NCI-H2227 (cell line): ENCODE measurements at regions not wholly inside any gene's neighbourhood (a gene's known extent, or its start where the extent isn't known, plus 50 kb on each side); places are given as distances from the start of the nearest gene placed in this dataset.
"Not testable (repeated sequence)": the region's sequence is repeated elsewhere in the genome, so short reads cannot be mapped to it uniquely, and the experiment has no call there.

Experiments
- DNase-seq: peaks from one replicate; lab custom pipeline; 2025; ENCODE audit not compliant: unreplicated experiment; lab: John Stamatoyannopoulos, UW

DNA sequence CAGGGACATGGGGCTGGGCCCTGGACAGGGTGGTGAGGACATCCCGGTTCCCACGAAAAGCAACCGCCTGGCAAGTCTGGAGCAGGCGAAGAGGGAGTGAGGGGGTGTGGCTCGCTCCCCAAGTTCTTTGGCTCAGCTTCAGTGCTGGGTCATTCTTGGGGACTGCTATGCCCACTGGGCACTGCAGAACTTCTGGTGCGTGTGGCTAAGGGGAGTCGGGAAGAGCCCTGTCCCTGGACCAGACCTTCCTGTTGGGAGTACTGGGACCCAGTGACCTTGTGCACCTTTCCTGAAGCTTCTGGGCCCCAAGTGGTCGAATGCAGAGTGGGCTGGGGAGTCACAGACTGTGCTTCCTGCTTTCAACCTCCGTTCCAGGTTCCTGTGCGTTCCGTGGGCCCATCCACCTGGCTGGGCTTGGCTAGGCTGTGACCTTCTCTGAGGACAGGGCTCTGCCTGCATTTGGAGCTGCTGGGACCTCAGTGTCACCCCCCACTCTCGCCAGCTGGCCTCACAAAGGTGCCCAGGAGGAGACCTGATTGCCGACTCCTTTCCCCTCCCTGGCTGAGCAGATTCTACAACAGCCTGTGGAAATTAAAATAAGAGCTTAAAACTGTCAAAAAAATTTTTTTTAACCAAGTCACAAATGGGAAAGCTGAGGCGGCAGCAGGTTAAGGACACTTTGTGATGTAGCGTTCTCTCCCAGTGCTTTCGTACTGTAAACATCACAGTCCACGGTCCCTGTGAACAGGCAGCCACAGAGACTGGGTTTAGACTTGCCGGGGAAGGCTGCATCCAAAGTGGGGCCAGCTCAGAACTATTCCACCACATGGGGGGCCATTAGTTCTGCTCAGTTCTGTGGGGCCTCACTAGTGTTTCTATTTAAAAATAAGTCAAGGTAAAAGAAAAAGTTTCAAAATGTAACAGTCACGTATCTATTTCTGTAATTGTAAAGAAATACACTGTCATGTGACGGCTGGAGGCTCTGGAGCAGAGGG lies 63.8 kb upstream of the WNT7B start:
- DNase-seq: no peak

DNA sequence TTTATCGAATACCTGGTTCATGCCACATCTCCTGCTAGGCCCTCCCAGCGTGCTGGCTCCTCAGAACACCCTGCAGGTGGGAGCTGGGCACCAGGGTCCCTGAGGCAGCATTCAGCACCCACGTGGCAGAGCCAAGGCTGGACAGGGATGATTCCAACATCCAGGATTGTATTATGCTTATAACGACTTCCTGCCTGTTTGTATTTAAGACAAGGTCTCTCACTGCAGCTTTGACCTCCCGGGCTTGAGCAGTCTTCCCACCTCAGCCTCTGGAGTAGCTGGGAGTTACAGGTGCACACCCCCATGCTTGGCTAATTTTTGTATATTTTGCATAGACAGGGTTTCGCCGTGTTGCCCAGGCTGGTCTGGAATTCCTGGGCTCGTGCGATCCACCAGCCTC lies 64.7 kb upstream of the WNT7B start:
- DNase-seq: no peak

DNA sequence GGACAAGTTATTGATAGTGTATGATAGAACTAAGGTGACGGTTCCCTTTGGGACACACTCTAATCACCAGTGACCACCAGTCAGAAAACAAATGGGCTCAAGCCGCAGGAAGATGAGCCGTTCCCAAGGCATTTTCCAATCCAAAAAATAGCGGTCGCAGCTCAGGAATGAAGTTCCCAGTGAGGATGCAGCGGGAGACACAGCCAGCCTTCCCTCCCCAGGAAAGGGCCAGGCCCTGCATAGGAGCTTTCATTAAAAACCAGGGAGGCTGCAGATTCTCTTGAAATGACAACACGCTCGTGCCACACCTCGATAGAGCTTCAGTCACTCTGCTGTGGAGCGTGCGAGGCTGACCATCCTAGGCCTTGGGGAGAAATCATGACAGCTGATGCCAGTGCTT lies 65.8 kb upstream of the WNT7B start:
- DNase-seq: no peak

DNA sequence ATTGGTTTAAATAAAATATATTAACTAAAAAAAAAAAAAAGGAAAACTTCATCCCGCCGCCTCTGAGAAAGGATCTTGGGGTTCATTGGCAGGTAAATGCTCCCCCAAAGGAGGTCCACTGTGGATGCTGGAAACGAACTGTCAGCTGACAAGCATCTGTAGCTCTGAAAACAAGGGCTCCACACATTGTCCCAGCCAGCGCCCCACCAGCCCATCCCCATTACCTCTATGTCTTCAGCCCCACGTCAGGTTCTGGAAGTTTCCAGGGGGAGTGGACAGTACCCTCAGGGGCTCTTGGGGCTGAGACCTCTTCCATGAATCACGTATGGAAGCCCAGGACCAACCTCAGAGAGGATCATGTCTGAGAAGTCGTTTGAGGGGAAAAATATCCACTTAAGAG lies 66.4 kb upstream of the WNT7B start:
- DNase-seq: no peak

DNA sequence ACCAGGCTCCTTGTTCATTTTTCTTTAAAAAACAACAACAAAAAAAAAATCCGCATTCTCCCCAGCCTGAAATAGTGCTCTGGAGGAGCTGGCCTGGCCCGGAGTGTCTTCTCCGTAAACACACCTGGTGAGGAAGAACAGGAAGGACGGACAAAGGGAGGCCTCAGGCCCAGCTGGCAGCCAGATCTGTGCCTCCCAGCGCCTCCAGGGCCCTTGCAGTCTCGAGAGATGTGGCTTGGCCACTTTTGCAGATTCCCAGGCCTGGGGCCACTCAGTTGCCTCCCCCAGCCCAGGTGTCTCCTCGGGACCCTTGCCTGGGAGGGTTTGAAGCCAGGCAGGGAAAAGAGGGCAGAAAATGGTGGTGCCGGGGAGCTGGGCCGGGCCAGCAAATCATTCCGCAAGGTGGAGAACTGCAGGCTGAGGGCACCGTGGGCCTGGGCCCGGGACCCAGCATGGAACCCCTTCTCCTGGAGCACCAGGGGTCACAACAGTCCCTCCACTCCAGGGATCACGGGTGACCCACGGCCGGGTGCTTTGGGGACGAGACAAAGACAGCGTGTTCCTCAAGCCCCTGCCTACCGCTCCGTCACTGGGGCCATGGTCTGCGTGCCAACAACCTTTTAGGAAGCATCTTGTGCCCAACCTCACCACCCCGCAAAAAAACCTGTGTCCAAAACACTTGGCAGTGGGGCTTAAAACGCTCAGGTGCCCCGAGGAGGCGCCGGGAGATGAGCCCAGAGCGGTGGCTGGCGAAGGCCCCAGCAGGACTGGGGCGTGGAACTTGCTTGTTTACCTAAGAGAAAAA lies 67.1 kb upstream of the WNT7B start:
- DNase-seq: no peak

DNA sequence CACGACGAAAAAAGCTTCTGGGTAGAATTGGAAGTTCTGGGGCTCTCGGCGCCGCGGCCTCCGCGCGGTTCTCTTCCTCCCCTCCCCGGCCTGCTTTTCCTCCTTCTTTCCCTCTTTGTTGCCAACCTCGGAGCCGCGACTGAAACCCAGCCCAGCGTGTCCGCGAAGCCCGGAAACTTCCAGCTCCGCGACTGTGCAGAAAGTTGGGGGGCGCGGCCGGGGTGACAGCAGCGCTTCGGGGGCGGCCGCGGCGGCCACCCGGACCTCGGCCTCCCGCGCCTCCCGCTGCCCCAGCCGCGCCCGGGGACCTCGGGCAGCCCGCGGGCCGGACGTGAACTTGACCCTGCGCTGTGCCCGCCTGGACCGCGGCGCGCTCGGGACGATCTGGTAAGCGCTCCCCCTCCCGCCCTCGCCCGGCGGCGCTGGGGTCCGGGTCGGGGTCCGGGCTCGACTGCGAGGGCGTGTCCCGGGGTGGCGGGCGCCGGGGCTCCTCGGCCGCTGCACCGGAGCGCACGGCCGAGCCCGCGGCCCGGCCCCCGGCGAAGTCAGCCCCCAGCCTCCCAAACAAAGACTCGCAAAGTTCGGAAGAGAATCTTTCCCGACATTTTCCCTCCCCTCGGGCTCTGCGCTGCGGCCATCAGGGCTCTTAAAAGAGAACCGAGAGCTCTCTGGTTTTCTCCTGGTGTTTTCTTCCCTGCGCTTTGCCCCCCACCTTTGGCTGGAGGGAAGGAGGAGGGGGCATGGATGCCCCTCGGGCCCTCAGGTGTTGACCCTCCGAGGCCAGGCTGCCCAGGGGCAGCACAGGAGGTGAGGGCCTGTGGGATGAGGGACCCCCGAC lies 67.9 kb upstream of the WNT7B start:
- DNase-seq: no peak

DNA sequence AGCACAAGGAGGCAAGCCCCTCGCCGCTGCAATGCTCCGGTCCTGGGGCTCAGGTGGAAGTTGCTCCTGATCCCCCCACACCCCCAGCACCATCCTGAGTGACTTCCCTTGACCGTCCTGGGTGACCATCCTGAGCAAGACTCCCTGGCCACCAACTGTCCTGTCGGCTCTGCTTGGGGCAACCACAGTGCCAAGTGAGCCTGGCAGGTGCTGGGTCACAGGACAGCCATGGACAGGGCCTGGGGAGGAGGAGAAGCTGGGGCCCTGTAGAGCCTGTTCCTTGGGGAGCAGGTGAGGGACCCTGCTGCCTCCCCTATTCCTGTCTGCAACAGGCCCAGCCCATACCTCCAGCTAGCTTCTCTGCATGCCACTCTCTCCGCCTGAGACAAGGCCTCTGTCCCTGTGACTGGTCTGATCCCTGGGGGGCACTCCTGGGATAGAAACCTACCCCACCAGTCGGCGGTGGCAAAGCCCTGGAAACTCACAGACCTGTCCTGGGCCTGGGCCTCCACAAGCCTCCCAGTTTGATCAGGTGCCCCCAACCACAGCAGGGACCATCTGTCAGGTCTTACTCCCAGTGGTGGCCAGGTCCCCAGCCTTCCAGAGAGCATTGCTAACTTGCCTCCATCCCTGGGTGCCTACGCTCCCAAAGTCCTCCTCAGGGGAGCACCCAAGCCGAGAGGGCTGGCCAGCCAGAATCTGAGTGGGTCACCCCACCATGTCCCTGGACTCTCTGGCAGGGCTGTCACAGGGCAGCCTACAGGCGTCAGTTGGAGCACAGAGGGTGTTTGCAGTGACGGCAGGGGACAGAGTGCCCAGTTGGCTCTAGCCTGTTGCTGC lies 68.7 kb upstream of the WNT7B start:
- DNase-seq: no peak

DNA sequence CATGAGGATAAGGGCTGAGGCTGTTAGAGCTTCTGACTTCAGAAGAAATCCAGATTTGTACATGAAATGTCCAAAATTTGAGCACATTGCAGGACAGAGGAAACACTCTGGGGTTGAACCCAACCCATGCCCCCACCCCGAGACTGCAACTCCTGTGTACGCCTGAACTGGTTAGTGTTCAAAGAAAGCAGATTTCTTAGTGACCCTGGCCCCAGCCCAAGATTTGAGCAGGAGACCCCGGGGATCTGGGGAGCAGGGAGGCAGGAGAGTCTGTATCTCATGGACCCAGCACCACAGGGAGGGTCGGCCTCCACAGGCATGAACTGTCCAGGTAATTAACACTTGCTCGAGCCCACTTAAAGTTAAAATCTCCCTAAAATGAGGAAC lies 69.3 kb upstream of the WNT7B start:
- DNase-seq: no peak

DNA sequence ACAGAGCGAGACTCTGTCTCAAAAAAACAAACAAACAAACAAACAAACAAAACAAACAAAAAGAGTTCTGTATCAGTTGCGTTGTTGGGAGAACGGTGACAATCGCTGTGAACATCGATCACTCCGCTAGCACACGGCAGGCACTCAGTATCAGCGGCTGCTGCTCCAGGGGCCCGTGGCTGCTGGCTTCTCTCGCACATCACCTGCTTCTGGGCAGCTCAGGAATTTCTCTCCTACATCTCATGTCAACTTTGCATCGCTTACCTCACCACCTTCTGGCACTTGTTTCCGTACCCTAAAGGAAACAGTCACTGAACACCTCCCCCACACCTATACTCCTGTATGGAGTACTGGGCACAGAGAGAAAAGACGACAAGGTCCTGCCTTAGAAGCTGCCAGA lies 70.3 kb upstream of the WNT7B start:
- DNase-seq: no peak

GRCh38 chr22:46047841-46048595 lies 71.1 kb upstream of the WNT7B start:
- no peak for DNase-seq

- DNase-seq: not testable (repeated sequence)
These were observed 71.7 kb upstream of the WNT7B start for GRCh38 chr22:46048661-46049060.

DNA sequence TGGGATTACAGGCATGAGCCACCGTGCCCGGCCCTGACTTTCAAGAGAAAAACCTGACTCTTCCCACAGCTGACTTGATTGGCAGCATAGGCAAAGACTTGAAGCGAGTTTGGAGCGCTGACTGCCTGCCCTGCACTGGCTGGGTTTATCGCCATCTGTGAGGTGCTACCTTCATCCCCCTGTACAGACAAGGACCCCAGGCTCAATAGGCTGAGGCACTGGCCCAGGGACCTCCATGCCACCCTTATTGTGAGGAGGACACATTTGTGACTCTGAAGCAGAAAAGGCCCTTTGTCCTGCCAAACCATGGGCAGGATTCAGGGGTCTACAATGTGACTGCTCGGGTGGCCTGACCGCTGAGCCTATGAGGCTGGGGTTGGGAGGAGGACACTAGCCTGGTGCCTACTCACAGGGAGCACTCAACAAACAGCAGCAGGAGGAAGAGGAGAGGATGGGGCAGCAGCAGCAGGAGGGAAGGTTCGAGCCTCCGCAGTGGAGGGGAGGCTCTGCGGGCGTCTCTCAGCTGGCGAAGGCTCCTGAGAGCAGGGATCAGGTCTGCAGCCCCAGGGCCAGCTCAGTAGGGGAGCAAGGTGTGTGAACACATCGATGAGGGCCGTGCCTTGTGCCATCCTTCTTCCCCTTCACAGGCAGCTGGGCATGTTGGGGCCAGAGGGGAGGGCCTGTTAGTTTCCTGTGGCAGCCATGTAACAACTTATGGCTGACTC lies 72.9 kb upstream of the WNT7B start:
- DNase-seq: no peak

DNA sequence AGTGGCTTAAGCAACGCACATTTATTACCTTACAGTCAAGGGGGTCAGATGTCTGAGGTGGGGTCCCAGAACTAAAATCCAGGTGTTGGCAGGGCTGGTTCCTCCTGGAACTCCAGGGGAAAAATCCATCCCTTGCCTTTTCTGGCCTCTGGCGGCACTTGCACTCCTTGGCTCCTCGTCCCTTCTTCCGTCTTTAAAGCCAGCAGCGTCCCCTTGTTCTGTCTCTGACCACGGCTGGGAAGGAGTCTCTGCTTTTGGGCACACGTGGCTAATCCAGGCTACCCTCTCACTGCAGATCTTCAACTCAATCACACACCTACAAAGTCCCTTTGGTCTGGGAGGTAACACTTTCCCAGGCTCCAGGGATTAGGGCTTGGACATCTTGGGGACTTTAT lies 73.5 kb upstream of the WNT7B start:
- no peak for DNase-seq

GRCh38 chr22:46050916-46051614 lies 74.1 kb upstream of the WNT7B start:
- no peak for DNase-seq

GRCh38 chr22:46051646-46052045 lies 74.7 kb upstream of the WNT7B start:
- no peak for DNase-seq

DNA sequence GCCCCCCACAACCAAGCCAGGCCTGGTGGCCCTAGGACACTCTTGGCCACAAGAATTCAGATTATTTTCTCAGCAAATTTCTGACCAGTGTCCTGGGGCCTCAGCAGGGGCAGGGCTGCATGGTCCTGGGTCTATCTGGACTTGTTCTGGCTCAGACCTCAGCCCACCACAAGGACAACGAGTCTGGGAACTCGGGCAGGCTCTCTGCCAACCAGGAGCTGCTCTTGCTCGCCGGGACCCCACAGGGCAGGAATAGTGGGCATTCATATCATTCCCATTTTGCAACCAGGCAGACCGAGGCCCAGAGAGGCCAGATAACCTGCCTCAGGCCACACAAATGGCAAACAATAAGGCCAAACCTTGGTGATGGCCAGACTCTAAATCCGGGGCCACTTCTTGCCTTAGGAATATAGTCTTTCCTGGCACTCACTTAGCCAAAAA lies 75.4 kb upstream of the WNT7B start:
- no peak for DNase-seq

DNA sequence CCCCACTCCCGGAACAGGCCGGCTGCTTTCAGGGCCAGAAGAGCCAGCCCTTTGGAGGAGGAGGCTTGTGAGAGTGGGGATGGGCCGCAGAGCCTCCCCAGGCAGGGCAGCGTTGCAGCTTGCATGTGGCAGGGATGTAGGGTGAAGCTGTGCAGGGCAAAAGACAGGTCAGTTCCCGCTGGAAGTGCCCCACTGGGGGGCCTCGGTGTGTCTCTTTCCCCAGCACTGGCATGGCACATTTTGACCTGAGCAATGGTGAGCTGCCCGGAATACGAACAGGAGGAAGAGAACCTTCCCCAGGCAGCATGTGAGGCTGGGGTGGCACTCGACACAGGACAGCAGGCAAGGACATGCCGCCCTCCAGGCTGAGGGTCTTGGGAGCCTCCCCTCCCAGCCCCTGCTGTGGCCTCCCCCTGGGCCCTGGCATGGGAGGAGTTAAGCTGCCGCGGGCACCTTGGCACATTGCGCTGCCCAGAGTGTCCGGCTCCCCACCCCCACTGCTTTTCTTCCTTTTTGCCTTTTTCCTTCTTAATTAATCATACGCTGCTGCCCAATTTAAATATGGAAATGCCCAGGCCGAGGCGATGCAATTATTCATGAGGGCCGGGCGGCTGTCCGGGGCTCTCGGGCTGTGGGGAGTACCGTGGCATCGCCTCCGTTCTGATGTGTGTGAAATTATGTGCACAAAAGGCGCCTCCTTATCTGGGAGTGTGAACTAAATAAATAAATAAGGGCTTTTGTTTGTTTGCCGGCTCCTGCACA lies 76.0 kb upstream of the WNT7B start:
- DNase-seq: no peak
